GM19468 (cell line): ENCODE measurements at regions not wholly inside any gene's neighbourhood (a gene's known extent, or its start where the extent isn't known, plus 50 kb on each side); places are given as distances from the start of the nearest gene placed in this dataset.

ENCODE experiments used
- ATAC-seq: cut with Tn5 transposase; IDR thresholded peaks from one replicate; pipeline ENCODE4 v1.9.1; 2021; ENCODE audit warnings: mild to moderate bottlenecking, moderate library complexity, moderate number of reproducible peaks; ENCODE audit not compliant: unreplicated experiment; ENCODE audit errors: extremely low read depth

DNA sequence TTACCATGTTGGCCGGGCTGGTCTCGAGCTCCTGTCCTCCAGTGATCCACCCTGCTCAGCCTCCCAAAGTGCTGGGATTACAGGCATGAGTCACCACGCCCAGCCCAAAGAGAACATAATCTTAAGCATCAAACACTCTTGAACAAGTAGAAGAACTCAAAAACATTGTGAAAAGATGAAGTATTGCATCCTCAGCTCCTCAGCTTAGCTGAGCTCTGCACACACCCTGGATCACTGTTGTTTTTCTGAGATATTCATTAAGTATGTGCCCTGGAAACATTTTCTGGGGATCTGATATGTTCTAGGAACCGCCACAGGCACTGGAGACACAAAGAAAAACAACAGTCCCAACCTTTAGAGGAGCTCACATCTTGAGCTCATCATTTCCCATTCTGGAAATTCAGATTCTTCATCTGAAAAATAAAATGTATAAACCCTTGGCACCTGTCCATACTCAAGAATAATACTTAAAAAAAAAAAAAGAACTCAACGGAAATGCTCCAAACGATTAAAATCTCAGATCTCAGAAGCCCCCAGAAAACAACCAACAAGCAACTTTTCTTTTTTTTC is 62.2 kb upstream of the ZNF462 start:
- ATAC-seq: no peak

DNA sequence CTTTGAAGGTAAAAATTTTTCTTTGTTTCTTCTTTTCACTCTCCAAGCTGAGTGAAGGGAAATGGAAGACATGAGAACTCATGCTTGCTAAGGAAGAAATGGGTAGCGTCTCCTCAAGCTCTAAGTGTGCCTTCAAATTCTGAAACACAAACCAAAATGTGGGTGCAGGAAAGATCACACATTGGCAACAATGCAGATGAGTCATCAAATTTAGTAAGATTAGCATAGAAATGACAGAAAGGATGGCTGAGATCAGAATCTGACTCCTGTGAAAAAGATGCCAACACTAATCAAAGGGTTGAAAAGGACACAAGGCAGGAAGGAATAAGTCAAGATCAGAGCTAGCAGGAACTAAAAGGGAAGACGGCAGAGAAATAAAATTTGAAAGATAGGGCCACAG is 61.1 kb upstream of the ZNF462 start:
- no peak for ATAC-seq
